Fibroblast of mammary gland (primary cell): ENCODE measurements at regions not wholly inside any gene's neighbourhood (a gene's known extent, or its start where the extent isn't known, plus 50 kb on each side); places are given as distances from the start of the nearest gene placed in this dataset.
"Not testable (repeated sequence)": the region's sequence is repeated elsewhere in the genome, so short reads cannot be mapped to it uniquely, and the experiment has no call there.

Experiments
- DNase-seq: peaks from one replicate; pipeline ENCODE4 v3.0.0-alpha.2; 2010; ENCODE audit warnings: low read depth
- H3K4me3 ChIP-seq: 2 replicates; pipeline ENCODE4 v1.5.1; 2011; ENCODE audit warnings: low read depth, mild to moderate bottlenecking, low read length, moderate library complexity; ENCODE audit not compliant: control insufficient read depth
- TF ChIP-seq, protein P1 (sequence below): conservative IDR thresholded peaks from 2 replicates; pipeline ENCODE4 v1.5.1; 2011; ENCODE audit warnings: low read depth, low read length, inconsistent platforms; ENCODE audit not compliant: control insufficient read depth, insufficient read depth

- TF ChIP-seq, protein P1, sequence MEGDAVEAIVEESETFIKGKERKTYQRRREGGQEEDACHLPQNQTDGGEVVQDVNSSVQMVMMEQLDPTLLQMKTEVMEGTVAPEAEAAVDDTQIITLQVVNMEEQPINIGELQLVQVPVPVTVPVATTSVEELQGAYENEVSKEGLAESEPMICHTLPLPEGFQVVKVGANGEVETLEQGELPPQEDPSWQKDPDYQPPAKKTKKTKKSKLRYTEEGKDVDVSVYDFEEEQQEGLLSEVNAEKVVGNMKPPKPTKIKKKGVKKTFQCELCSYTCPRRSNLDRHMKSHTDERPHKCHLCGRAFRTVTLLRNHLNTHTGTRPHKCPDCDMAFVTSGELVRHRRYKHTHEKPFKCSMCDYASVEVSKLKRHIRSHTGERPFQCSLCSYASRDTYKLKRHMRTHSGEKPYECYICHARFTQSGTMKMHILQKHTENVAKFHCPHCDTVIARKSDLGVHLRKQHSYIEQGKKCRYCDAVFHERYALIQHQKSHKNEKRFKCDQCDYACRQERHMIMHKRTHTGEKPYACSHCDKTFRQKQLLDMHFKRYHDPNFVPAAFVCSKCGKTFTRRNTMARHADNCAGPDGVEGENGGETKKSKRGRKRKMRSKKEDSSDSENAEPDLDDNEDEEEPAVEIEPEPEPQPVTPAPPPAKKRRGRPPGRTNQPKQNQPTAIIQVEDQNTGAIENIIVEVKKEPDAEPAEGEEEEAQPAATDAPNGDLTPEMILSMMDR, result no peak
- DNase-seq, result no peak
- no peak overlapping the region for H3K4me3 ChIP-seq
These were observed 163.3 kb upstream of the NTF3 start for GRCh38 chr12:5268424-5269210.

DNA sequence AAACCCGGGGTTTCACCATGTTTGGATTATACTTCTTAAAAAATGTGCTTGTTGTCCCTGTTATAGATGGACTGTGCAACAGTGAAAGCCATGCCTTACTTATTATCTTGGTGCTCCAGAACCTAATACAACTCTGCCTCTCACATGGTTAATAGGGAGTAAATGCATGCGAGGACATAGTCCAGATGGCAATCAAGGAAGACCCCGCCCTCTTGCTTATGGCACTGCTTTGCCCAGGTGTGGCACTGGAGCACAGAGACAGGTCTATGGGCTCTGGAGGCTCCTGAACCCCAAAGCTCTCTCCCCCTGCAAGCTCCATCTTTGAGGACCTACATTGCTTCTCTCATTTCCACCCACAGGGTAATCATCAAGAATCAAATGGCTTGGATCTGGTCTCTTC lies 162.1 kb upstream of the NTF3 start:
- TF ChIP-seq, protein P1, result no peak
- H3K4me3 ChIP-seq, result no peak overlapping the region
- DNase-seq, result no peak

GRCh38 chr12:5272018-5272785 lies 159.7 kb upstream of the NTF3 start:
- DNase-seq, result no peak
- TF ChIP-seq, protein P1, result no peak
- no peak overlapping the region for H3K4me3 ChIP-seq

DNA sequence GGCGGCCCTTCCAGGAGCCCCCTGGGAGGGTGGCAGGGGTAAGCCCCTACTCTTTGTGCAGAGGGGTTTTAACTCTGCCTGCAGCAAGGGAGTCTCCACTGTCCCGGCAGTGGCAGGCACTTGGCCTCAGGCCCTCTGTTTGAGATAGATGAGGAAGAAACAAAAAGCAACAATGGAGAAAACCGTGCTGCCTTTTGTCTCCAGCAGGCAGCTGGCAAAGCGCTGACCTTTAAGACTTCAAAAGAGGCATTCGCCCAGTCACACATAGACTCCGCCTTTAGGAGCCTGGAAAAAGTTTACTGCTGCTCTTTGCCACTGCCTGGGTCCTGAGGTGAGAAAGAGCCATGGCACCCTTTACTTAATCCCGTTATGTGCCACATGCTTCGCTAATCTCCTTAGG lies 158.2 kb upstream of the NTF3 start:
- DNase-seq, result no peak
- no peak overlapping the region for H3K4me3 ChIP-seq
- TF ChIP-seq, protein P1, result no peak

- H3K4me3 ChIP-seq, result no peak overlapping the region
- TF ChIP-seq, protein P1, result no peak
- DNase-seq, result no peak
These were observed 155.5 kb upstream of the NTF3 start for GRCh38 chr12:5276327-5276880.

GRCh38 chr12:5280086-5280485 lies 151.8 kb upstream of the NTF3 start:
- DNase-seq, result no peak
- TF ChIP-seq, protein P1, result no peak
- H3K4me3 ChIP-seq, result no peak overlapping the region

DNA sequence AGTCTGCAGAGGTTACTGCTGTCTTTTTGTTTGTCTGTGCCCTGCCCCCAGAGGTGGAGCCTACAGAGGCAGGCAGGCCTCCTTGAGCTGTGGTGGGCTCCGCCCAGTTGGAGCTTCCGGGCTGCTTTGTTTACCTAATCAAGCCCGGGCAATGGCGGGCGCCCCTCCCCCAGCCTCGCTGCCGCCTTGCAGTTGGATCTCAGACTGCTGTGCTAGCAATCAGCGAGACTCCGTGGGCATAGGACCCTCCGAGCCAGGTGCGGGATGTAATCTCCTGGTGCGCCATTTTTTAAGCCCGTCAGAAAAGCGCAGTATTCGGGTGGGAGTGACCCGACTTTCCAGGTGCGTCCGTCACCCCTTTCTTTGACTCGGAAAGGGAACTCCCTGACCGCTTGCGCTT lies 141.5 kb upstream of the NTF3 start:
- DNase-seq, H3K4me3 ChIP-seq: not testable (repeated sequence)
